K562 (cell line): ENCODE measurements at regions not wholly inside any gene's neighbourhood (a gene's known extent, or its start where the extent isn't known, plus 50 kb on each side); places are given as distances from the start of the nearest gene placed in this dataset.

Source experiments
- ATAC-seq: fragments of 200-7000 bp; cut with Tn5 transposase; 3 replicates; pipeline ENCODE4 v1.9.1; 2020; ENCODE audit warnings: moderate library complexity
- BruUV-seq: library from RNA; stranded (reverse); fragments of 400-500 nt; replicated peaks from 2 replicates; lab custom pipeline; 2021; lab: Mats Ljungman, UMichigan
- CTCF ChIA-PET: fragments of 300-600 bp; formaldehyde crosslinking; extraction: SDS; loops from one replicate; lab custom pipeline; 2021; ENCODE audit warnings: low intra/inter-chr PET ratio; lab: Yijun Ruan, JAX
- POLR2A ChIA-PET: fragments of 300-600, 350-650 bp; sonication (Branson Sonifier 250); formaldehyde crosslinking; extraction: SDS; loops from one replicate; lab custom pipeline; 2021; ENCODE audit warnings: antibody characterized with exemption, inconsistent platforms; lab: Yijun Ruan, JAX
- DNase-seq, 4 experiments: peaks; one replicate each; pipeline versions ENCODE4 v3.0.0 to v3.0.0-alpha.2; 2011 to 2018; ENCODE audit warnings: low spot score in 3 of 4, mixed read lengths in 3 of 4; ENCODE audit errors: extremely low read depth in 1 of 4
- FAIRE-seq: peaks from 2 replicates; lab custom pipeline; 2011; peaks lifted over from hg19 to GRCh38; lab: Jason Lieb, UNC
- H2AFZ ChIP-seq: 2 replicates; pipeline ENCODE4 v1.6.0; 2011; ENCODE audit warnings: low read depth, low read length, control low read depth, inconsistent platforms
- H3K27ac ChIP-seq: fragments of 200-600 bp; 3 replicates; pipeline ENCODE4 v1.8.0; 2011; ENCODE audit warnings: low read depth, mild to moderate bottlenecking, control low read depth, inconsistent platforms, low read length, moderate library complexity, mixed read lengths; ENCODE audit errors: extremely low read depth
- H3K27me3 ChIP-seq, 2 experiments: fragments of 300-600 bp in 1 of 2; 2 replicates in 1 of 2; 3 replicates in 1 of 2; pipeline versions ENCODE4 v1.6.0 to v1.8.0; 2011; ENCODE audit warnings: inconsistent platforms in 2 of 2, low read length in 2 of 2, mild to moderate bottlenecking in 1 of 2, mixed read lengths in 1 of 2, moderate library complexity in 1 of 2; ENCODE audit not compliant: control insufficient read depth in 2 of 2, insufficient read depth in 2 of 2
- H3K36me3 ChIP-seq: fragments of 300-600 bp; 3 replicates; pipeline ENCODE4 v1.8.0; 2011; ENCODE audit warnings: mild to moderate bottlenecking, low read length, inconsistent platforms; ENCODE audit not compliant: control insufficient read depth, insufficient read depth
- H3K4me1 ChIP-seq, 2 experiments: fragments of 200-600 bp in 1 of 2; replicated peaks in 1 of 2; 2 replicates in 1 of 2; 3 replicates in 1 of 2; pipeline versions ENCODE4 v1.5.1 to v1.8.0; 2011; ENCODE audit warnings: inconsistent platforms in 2 of 2, low read length in 2 of 2, mild to moderate bottlenecking in 1 of 2, mixed read lengths in 1 of 2, moderate library complexity in 1 of 2; ENCODE audit not compliant: control insufficient read depth in 2 of 2, insufficient read depth in 2 of 2
- H3K4me2 ChIP-seq: 2 replicates; pipeline ENCODE4 v1.6.1; 2011; ENCODE audit warnings: low read length, control low read depth, inconsistent platforms, mixed read lengths; ENCODE audit not compliant: insufficient read depth
- H3K4me3 ChIP-seq: fragments of 200-600 bp; sonication (generic), shearing (Covaris generic); 2 replicates; pipeline ENCODE4 v1.5.1; 2016; ENCODE audit warnings: control low read depth, inconsistent platforms
- H3K79me2 ChIP-seq: fragments of 200-600 bp; 3 replicates; pipeline ENCODE4 v1.8.0; 2011; ENCODE audit warnings: low read length, inconsistent platforms; ENCODE audit not compliant: control insufficient read depth, insufficient read depth
- H3K9ac ChIP-seq, 2 experiments: 2 replicates each; pipeline versions ENCODE4 v1.6.0 to v1.6.1; 2011; ENCODE audit warnings: low read depth in 2 of 2, low read length in 2 of 2, control low read depth in 1 of 2, inconsistent platforms in 1 of 2, mild to moderate bottlenecking in 1 of 2, mixed read lengths in 1 of 2; ENCODE audit not compliant: insufficient read depth in 1 of 2
- H3K9me1 ChIP-seq: one replicate; pipeline ENCODE4 v1.6.0; 2011; ENCODE audit warnings: inconsistent platforms, mild to moderate bottlenecking, low read length, moderate library complexity; ENCODE audit not compliant: control insufficient read depth, insufficient read depth
- H3K9me3 ChIP-seq: replicated peaks from 2 replicates; pipeline ENCODE4 v1.5.1; 2011; ENCODE audit warnings: low read depth, low read length, inconsistent platforms; ENCODE audit not compliant: control insufficient read depth, insufficient read depth
- H4K20me1 ChIP-seq: replicated peaks from 2 replicates; pipeline ENCODE4 v1.6.1; 2011; ENCODE audit warnings: low read length, inconsistent platforms, mixed read lengths; ENCODE audit not compliant: control insufficient read depth, insufficient read depth
- FOXJ3 ChIP-seq: sonication (generic); formaldehyde crosslinking; IDR thresholded peaks from 2 replicates; pipeline ENCODE4 v1.4.0; 2020; ENCODE audit warnings: mild to moderate bottlenecking, missing genetic modification reagents
- KAT7 ChIP-seq: sonication (generic); formaldehyde crosslinking; IDR thresholded peaks from 2 replicates; pipeline ENCODE4 v1.8.0; 2022; ENCODE audit warnings: missing genetic modification reagents, mild to moderate bottlenecking, borderline replicate concordance
- KLF1 ChIP-seq: fragments of 450-650 bp; IDR thresholded peaks from 2 replicates; pipeline ENCODE4 v1.6.1; 2016; ENCODE audit warnings: missing genetic modification characterization, missing compliant biosample characterization
- NFYB ChIP-seq: IDR thresholded peaks from 2 replicates; pipeline ENCODE4 v1.6.1; 2011; ENCODE audit warnings: mild to moderate bottlenecking, moderate library complexity; ENCODE audit not compliant: insufficient read length; ENCODE audit errors: extremely low read depth
- RNF2 ChIP-seq: sonication (generic); IDR thresholded peaks from 2 replicates; pipeline ENCODE4 v1.6.1; 2016
- TBL1XR1 ChIP-seq, 2 experiments: IDR thresholded peaks; 2 replicates each; pipeline ENCODE4 v1.6.1; 2012; ENCODE audit warnings: improper control_type of control experiment in 2 of 2, low read length in 2 of 2, mild to moderate bottlenecking in 1 of 2
- ZSCAN29 ChIP-seq: fragments of 450-650 bp; IDR thresholded peaks from 2 replicates; pipeline ENCODE4 v1.6.1; 2017
- WGBS: fragments of 100-300 bp; shearing (Covaris generic); methylation state at CpG from one replicate; pipeline ENCODE4 v1.1.6; 2016; ENCODE audit warnings: low coverage, mixed read lengths; ENCODE audit not compliant: insufficient coverage; ENCODE audit errors: missing lambda C conversion rate; 5-methylcytosine and 5-hydroxymethylcytosine counted together
- in situ Hi-C: fragments of 300-500 bp; cut with MboI; formaldehyde crosslinking; loops from 4 replicates; pipeline ENCODE4 v1.15.0; 2018; ENCODE audit warnings: inconsistent platforms, mixed read lengths
- intact Hi-C: fragments of 100-400 bp; cut with micrococcal nuclease; formaldehyde crosslinking; loops from 2 replicates; pipeline ENCODE4 v1.14.2; 2022

DNA sequence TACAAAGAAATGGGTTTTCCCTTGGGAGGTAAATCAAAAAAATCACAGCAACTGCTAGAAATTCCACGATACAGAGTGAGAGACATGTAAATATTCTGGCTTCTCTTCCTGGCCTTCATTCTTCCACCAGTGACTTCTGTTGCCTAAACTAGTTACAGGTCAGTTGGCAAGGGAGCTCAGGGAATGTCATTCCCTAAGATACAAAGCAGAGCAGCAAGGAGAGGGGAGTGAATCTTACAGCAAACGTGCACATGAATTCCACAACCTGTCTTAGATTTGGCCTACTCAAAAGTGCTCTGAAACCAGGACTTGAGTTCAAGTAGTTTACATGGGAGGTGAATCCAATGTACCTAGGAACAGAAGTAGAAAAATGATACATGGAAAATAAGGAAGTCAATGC lies 445.3 kb upstream of the LRRC7 start:
- BruUV-seq, result no TSS peak
- Histone ChIP-seq H3K4me3 (no peak overlapping the region), H3K4me1 (no peaks in the 10 kb centered on the region), H3K9me1 (no peaks in the 10 kb centered on the region), H3K9ac (no peak overlapping the region), H3K4me2 (no peak overlapping the region), H3K27ac (no peak overlapping the region), H3K9me3 (no peaks in the 10 kb centered on the region), H3K27me3 (no peaks in the 10 kb centered on the region), H3K79me2 (no peaks in the 10 kb centered on the region), H3K36me3 (no peaks in the 10 kb centered on the region), H4K20me1 (no peaks in the 10 kb centered on the region), H2AFZ (no peak overlapping the region)
- FAIRE-seq, result no peak
- POLR2A ChIA-PET, result no interaction called here
- 0% methylated on average over 2 of the region's 2 CpGs for WGBS
- intact Hi-C loops, result no loop called here
- DNase-seq, result no peak
- ATAC-seq, result no peak
- CTCF ChIA-PET, result no interaction called here
- no peak for TF ChIP-seq ZSCAN29
- TF ChIP-seq KAT7 (CRISPR knock-in tag), result no peak
- no peak for TF ChIP-seq TBL1XR1 (IDR thresholded peaks at IDR 0.05; ENCODE audit: low read length in 2 of 2)
- TF ChIP-seq NFYB, result no peak
- TF ChIP-seq RNF2, result no peak
- in situ Hi-C loops, result no loop called here

DNA sequence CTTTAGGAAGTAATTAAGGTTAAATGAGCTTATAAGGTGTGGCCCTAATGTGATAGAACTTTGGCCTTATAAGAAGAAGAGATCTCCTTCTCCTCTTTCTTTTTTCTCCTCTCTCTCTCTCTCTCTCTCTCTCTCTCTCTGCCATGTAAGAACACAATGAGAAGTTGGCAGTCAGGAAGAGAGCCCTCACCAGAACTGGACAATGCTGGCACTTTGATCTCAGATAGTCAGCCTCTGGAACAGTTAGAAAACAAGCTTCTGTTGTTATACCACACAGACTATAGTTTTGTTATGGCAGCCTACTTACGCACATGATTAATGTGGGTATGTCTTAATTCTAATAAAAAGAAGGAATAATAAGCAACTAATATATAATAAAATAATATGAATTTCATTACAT lies 444.2 kb upstream of the LRRC7 start:
- no peak overlapping the region for H3K27ac ChIP-seq
- TF ChIP-seq KLF1 (tag), result no peak
- no peak for TF ChIP-seq FOXJ3
- ATAC-seq (no peak), FAIRE-seq (no peak), DNase-seq (no peak)
- H3K4me2 ChIP-seq, result no peak overlapping the region
- H3K79me2 ChIP-seq, result no peaks in the 10 kb centered on the region
- in situ Hi-C loops (no loop called here), intact Hi-C loops (no loop called here)
- H2AFZ ChIP-seq, result no peak overlapping the region
- no peaks in the 10 kb centered on the region for H4K20me1 ChIP-seq
- H3K36me3 ChIP-seq, result no peaks in the 10 kb centered on the region
- 0% methylated on average over 1 of the region's 1 CpG for WGBS
- H3K4me3 ChIP-seq, result no peak overlapping the region
- BruUV-seq, result no TSS peak
- no peaks in the 10 kb centered on the region for H3K9me1 ChIP-seq
- no peaks in the 10 kb centered on the region for H3K9me3 ChIP-seq
- ChIA-PET POLR2A (no interaction called here), CTCF (no interaction called here)
- H3K4me1 ChIP-seq, result no peaks in the 10 kb centered on the region
- no peak overlapping the region for H3K9ac ChIP-seq
- no peaks in the 10 kb centered on the region for H3K27me3 ChIP-seq
